OCI-LY1 (cell line): ENCODE measurements at regions not wholly inside any gene's neighbourhood (a gene's known extent, or its start where the extent isn't known, plus 50 kb on each side); places are given as distances from the start of the nearest gene placed in this dataset.

Experiments
- H2AFZ ChIP-seq: fragments of 200-600 bp; sonication (generic), shearing (Covaris generic); 2 replicates; pipeline ENCODE4 v1.6.0; 2014; ENCODE audit warnings: antibody characterized with exemption, mild to moderate bottlenecking, low read length
- H3F3A ChIP-seq: fragments of 200-600 bp; sonication (generic), shearing (Covaris generic); 2 replicates; pipeline ENCODE4 v1.6.0; 2014; ENCODE audit warnings: mild to moderate bottlenecking, antibody characterized with exemption, low read length, moderate library complexity; ENCODE audit not compliant: insufficient read depth
- H3K27ac ChIP-seq: fragments of 200-600 bp; sonication (generic); 2 replicates; pipeline ENCODE4 v1.5.1; 2014; ENCODE audit warnings: low read length, mixed run types, mild to moderate bottlenecking, low read depth; ENCODE audit not compliant: poor library complexity, severe bottlenecking
- H3K27me3 ChIP-seq: fragments of 200-600 bp; sonication (generic); 2 replicates; pipeline ENCODE4 v1.6.0; 2014; ENCODE audit warnings: antibody characterized with exemption, mild to moderate bottlenecking, low read length, moderate library complexity; ENCODE audit not compliant: insufficient read depth
- H3K36me3 ChIP-seq: fragments of 200-600 bp; sonication (generic); 2 replicates; pipeline ENCODE4 v1.6.1; 2014; ENCODE audit warnings: mild to moderate bottlenecking, antibody characterized with exemption, low read length, moderate library complexity, mixed read lengths; ENCODE audit not compliant: insufficient read depth
- H3K4me1 ChIP-seq: fragments of 200-600 bp; sonication (generic); 2 replicates; pipeline ENCODE4 v1.5.1; 2014; ENCODE audit warnings: mild to moderate bottlenecking, low read length, moderate library complexity; ENCODE audit not compliant: insufficient read depth, severe bottlenecking
- H3K4me2 ChIP-seq: fragments of 200-600 bp; sonication (generic), shearing (Covaris generic); 2 replicates; pipeline ENCODE4 v1.6.1; 2014; ENCODE audit warnings: low read length
- H3K4me3 ChIP-seq: fragments of 200-600 bp; sonication (generic); 2 replicates; pipeline ENCODE4 v1.5.1; 2014; ENCODE audit warnings: low read length, low read depth, mild to moderate bottlenecking, mixed read lengths; ENCODE audit not compliant: poor library complexity, severe bottlenecking
- H3K79me2 ChIP-seq: fragments of 200-600 bp; shearing (Covaris generic); 2 replicates; pipeline ENCODE4 v1.6.1; 2016; ENCODE audit warnings: mixed run types, low read length, mixed read lengths; ENCODE audit not compliant: insufficient read depth
- H3K9ac ChIP-seq: fragments of 200-600 bp; sonication (generic), shearing (Covaris generic); 2 replicates; pipeline ENCODE4 v1.6.1; 2014; ENCODE audit warnings: mild to moderate bottlenecking, low read length, mixed read lengths
- H3K9me2 ChIP-seq: fragments of 200-600 bp; sonication (generic), shearing (Covaris generic); 2 replicates; pipeline ENCODE4 v1.6.1; 2014; ENCODE audit warnings: low read depth, mild to moderate bottlenecking, low read length, mixed read lengths
- H3K9me3 ChIP-seq: fragments of 200-600 bp; shearing (Covaris generic); 2 replicates; pipeline ENCODE4 v1.6.1; 2014; ENCODE audit warnings: low read length, mixed read lengths
- H4K20me1 ChIP-seq: fragments of 200-600 bp; sonication (generic), shearing (Covaris generic); 2 replicates; pipeline ENCODE4 v1.6.0; 2016; ENCODE audit warnings: mild to moderate bottlenecking, low read length; ENCODE audit not compliant: insufficient read depth
- CTCF ChIP-seq: fragments of 200-600 bp; sonication (generic), shearing (Covaris generic); IDR thresholded peaks from 2 replicates; pipeline ENCODE4 v1.5.1; 2017; ENCODE audit warnings: mild to moderate bottlenecking, antibody characterized with exemption, low read length, moderate library complexity, mixed read lengths
- EZH2 ChIP-seq: fragments of 200-600 bp; sonication (generic), shearing (Covaris generic); IDR thresholded peaks from 2 replicates; pipeline ENCODE4 v1.8.0; 2017; ENCODE audit warnings: borderline replicate concordance, mixed run types, mild to moderate bottlenecking, antibody characterized with exemption, low read length, moderate library complexity, mixed read lengths

GRCh38 chr3:178044320-178044719 is 491.9 kb upstream of the KCNMB2 start:
- H3K27me3 ChIP-seq, result no peaks in the 10 kb centered on the region
- H2AFZ ChIP-seq, result no peak overlapping the region
- no peaks in the 10 kb centered on the region for H3K4me1 ChIP-seq
- no peaks in the 10 kb centered on the region for H3K9me3 ChIP-seq
- TF ChIP-seq EZH2 (no peak), CTCF (no peak)
- H3K27ac ChIP-seq, result no peak overlapping the region
- H3K4me3 ChIP-seq, result no peak overlapping the region
- no peaks in the 10 kb centered on the region for H3K9me2 ChIP-seq
- H3K4me2 ChIP-seq, result no peak overlapping the region
- H4K20me1 ChIP-seq, result no peaks in the 10 kb centered on the region
- no peak overlapping the region for H3K9ac ChIP-seq
- no peaks in the 10 kb centered on the region for H3F3A ChIP-seq
- no peaks in the 10 kb centered on the region for H3K36me3 ChIP-seq
- no peaks in the 10 kb centered on the region for H3K79me2 ChIP-seq

- TF ChIP-seq EZH2 (no peak), CTCF (no peak)
- Histone ChIP-seq H3K4me3 (no peak overlapping the region), H3K4me1 (no peaks in the 10 kb centered on the region), H3K27ac (no peak overlapping the region), H3K27me3 (no peaks in the 10 kb centered on the region), H2AFZ (no peak overlapping the region), H3K4me2 (no peak overlapping the region), H3K79me2 (no peaks in the 10 kb centered on the region), H3F3A (no peaks in the 10 kb centered on the region), H3K36me3 (no peaks in the 10 kb centered on the region), H3K9me2 (no peaks in the 10 kb centered on the region), H3K9me3 (no peaks in the 10 kb centered on the region), H4K20me1 (no peaks in the 10 kb centered on the region), H3K9ac (no peak overlapping the region)
Measured at GRCh38 chr3:178047496-178047895, 488.7 kb upstream of the KCNMB2 start.

- Histone ChIP-seq H3K36me3 (no peaks in the 10 kb centered on the region), H3K27me3 (no peaks in the 10 kb centered on the region), H3K9me2 (no peaks in the 10 kb centered on the region), H3K9me3 (no peaks in the 10 kb centered on the region), H3F3A (no peaks in the 10 kb centered on the region), H3K4me2 (no peak overlapping the region), H2AFZ (no peak overlapping the region), H3K79me2 (no peaks in the 10 kb centered on the region), H4K20me1 (no peaks in the 10 kb centered on the region), H3K4me3 (no peak overlapping the region), H3K27ac (no peak overlapping the region), H3K4me1 (no peaks in the 10 kb centered on the region), H3K9ac (no peak overlapping the region)
- no peak for TF ChIP-seq EZH2
- TF ChIP-seq CTCF, result no peak
Measured at GRCh38 chr3:178048768-178049167, 487.5 kb upstream of the KCNMB2 start.
